Right ventricle myocardium superior (tissue), 1 donor: ENCODE measurements at regions not wholly inside any gene's neighbourhood (a gene's known extent, or its start where the extent isn't known, plus 50 kb on each side); places are given as distances from the start of the nearest gene placed in this dataset.
"Not testable (repeated sequence)": the region's sequence is repeated elsewhere in the genome, so short reads cannot be mapped to it uniquely, and the experiment has no call there.

ENCODE experiments used
- ATAC-seq: fragments of 200-7000 bp; cut with Tn5 transposase; one replicate; pipeline ENCODE4 v1.9.1; 2020; ENCODE audit warnings: mild to moderate bottlenecking; ENCODE audit not compliant: poor library complexity
- DNase-seq: peaks from one replicate; pipeline ENCODE4 v3.0.0-alpha.2; 2020
- intact Hi-C: fragments of 100-400 bp; cut with DNase I; formaldehyde crosslinking; loops from one replicate; pipeline ENCODE4 v1.11.2; 2022
- donor health status: DM: no; HTN: yes; CAD: no; lungs with severe emphysema.

- intact Hi-C loops, ATAC-seq, DNase-seq: not testable (repeated sequence)
These were observed 52.3 kb downstream of the SEPTIN7 start for GRCh38 chr7:35853194-35853593.

GRCh38 chr7:35854311-35854710 is 53.5 kb downstream of the SEPTIN7 start:
- DNase-seq (no peak), ATAC-seq (no peak)
- intact Hi-C loops: no loop called here

- ATAC-seq (no peak), DNase-seq (no peak)
- intact Hi-C loops: no loop called here
These were observed 55.3 kb downstream of the SEPTIN7 start for GRCh38 chr7:35856175-35856574.

DNA sequence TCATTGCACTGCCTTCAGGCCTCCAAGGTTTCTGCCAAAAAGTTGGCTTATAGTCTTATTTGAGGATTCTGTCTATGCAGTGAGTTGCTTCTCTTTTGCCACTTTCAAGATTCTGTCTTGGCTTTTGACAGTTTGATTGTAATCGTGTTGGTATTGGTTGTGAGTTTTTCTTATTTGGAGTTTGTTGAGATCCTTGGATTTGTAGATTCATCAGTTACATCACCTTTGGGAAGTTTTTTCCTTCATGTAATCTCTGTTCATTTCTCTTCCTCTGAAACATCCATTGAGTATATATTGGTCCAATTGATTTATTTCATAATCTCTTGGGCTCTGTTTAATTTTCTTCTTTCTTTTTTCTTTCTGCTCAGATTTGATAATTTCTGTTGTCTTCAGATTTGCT is 59.8 kb downstream of the SEPTIN7 start:
- no peak for ATAC-seq
- intact Hi-C loops: no loop called here
- no peak for DNase-seq

DNA sequence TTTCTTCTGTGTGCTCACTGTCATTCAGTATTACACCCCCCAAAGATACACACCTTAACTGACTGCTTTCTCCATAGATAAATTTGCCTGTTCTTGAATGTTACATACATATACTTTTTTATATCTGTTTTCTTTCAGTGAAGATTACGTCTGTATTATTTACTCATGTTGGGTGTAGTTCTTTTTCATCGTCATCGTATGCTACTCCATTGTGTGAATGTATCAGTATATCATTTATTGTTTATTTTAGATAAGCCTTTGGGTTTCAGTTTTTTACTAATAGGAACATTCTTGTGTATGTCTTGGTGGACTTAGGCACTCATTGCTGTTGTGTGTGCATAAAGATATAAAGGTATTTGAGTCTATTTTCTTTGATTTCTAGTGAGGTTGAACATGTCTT is 64.4 kb downstream of the SEPTIN7 start:
- ATAC-seq: no peak
- intact Hi-C loops: loop anchor here (5.0 kb wide), 1 partner anchor 43 kb away; no protein-coding TSS in a partner anchor
- DNase-seq: no peak

- ATAC-seq (no peak), DNase-seq (no peak)
- intact Hi-C loops: loop anchor here (5.0 kb wide), 1 partner anchor 44 kb away; no protein-coding TSS in a partner anchor
These were observed 65.3 kb downstream of the SEPTIN7 start for GRCh38 chr7:35866186-35866585.

DNA sequence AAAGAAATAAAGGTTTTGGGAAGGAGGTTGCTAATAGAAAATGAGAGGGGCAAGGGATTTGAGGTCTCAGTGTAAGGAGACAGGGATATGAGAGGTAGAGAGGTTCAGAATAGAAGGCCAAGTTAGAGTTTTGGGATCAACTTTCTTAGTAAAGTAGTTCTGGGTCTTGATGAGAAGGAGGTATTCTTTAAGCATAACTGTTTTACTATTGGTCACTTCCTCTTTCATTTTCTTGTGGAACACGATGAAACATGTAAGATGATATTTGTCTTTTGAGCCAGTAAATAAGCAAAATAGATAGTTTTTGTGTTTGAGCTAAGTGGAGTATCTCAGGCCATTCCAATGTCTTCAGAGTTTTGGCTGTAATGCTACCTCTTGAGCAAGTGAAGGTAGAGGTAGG is 68.3 kb downstream of the SEPTIN7 start:
- intact Hi-C loops: loop anchor here (5.0 kb wide), 1 partner anchor 47 kb away; no protein-coding TSS in a partner anchor
- ATAC-seq, DNase-seq: not testable (repeated sequence)

GRCh38 chr7:35869810-35870209 is 69.0 kb downstream of the SEPTIN7 start:
- ATAC-seq: peak; percentile 51
- no peak for DNase-seq
- intact Hi-C loops: loop anchor here (5.0 kb wide), 1 partner anchor 48 kb away; no protein-coding TSS in a partner anchor

DNA sequence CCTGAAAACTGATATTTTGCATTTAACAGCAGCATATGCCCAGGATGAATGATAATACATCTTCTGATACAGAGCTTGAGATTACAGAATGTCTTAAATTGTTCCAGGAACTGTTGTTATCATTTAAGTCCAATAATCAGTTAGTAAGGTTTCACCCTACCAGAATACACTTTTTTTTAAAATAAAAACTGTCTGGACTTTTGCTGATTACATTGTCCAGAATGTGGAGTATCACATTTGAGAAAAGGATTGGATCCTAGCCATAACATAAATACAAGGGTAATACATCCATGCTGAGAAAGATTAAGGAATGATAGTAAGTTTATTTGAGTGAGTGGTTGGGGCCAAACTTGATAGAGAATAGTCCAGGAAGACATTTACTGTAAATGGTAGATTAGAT is 71.0 kb downstream of the SEPTIN7 start:
- intact Hi-C loops: no loop called here
- no peak for ATAC-seq
- no peak for DNase-seq

GRCh38 chr7:35874886-35875285 is 74.0 kb downstream of the SEPTIN7 start:
- intact Hi-C loops: no loop called here
- no peak for ATAC-seq
- DNase-seq: no peak

- ATAC-seq (peak; percentile 25), DNase-seq (no peak)
- intact Hi-C loops: no loop called here
These were observed 74.4 kb downstream of the SEPTIN7 start for GRCh38 chr7:35875292-35875691.

DNA sequence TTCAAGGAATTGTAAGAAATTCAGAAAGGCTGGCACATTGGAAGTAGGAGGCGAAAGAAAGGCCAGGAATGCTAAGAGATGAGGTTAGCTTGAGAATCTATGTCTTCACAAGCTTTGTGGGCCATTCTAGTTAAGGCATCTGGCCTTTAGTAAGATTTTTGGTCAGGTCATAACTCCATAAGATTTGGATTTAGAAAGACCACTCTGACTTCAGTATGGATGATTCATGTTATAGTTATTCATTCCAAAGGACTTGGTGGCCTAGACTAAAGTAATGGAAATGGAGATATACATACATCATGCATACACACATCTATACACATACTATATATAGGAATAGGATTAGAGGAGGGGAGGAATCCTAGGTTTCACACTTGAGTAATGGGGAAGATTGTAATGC is 77.5 kb downstream of the SEPTIN7 start:
- ATAC-seq (no peak), DNase-seq (no peak)
- intact Hi-C loops: no loop called here

DNA sequence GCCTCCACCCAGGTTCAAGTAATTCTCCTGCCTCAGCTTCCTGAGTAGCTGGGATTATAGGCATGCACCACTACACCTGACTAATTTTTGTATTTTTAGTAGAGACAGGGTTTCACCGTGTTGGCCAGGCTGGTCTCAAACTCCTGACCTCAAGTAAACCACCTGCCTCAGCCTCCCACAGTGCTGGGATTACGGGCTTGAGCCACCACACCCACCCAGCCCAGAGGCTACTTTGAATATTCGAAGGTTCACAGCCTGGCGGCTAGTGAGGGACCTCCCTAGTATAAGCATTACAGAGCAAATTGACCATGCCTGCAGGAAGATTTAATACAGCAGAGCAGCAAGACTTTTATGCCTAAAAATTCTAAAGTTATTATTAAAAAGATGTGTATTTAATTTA is 86.6 kb downstream of the SEPTIN7 start:
- DNase-seq, ATAC-seq, intact Hi-C loops: not testable (repeated sequence)

DNA sequence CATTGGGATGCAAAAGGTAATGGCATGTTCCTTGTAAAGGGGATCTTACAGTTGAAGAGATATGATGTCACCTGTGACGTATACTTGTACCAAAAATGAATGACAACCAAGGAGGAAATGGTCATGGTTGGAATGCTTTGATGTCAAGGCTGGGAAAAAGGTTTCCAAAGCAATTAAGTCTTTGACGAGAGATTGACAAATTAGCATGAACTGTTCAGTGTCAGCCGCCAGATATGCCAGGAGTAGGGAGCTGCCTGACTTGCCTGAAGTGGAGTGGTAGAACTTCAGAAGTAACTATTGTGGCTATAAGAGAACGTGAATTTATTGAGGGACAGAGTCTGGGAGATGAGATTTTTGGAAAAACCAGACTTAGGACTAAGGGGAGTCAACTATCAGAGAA is 88.1 kb downstream of the SEPTIN7 start:
- ATAC-seq: no peak
- intact Hi-C loops: no loop called here

GRCh38 chr7:35889870-35890269 is 89.0 kb downstream of the SEPTIN7 start:
- DNase-seq (no peak), ATAC-seq (no peak)
- intact Hi-C loops: no loop called here

More for the DNA sequence above, 88.1 kb downstream of the SEPTIN7 start:
- no peak for DNase-seq

GRCh38 chr7:35891004-35891830 is 90.4 kb downstream of the SEPTIN7 start:
- ATAC-seq: no peak
- intact Hi-C loops: no loop called here
- DNase-seq: no peak

- no peak for DNase-seq
- no peak for ATAC-seq
- intact Hi-C loops: no loop called here
These were observed 92.8 kb downstream of the SEPTIN7 start for GRCh38 chr7:35893649-35894048.

DNA sequence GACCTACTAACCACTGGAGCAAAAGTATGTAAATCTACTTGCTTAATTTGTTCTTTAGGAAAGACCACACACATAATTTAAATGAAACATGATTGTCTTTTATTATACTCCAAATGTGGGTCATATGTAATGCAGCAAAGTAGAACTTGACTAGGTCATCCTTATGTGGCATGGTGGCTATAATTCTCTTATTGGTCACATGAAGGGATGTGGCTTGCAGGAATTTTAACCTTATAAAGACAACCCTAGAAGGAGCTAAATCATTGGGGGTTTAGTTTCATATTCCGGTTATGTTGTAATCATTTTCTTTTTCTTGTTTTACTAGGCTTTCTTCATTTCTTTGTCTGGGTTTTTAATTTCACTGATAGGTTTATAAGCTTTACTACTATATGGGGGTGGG is 93.9 kb downstream of the SEPTIN7 start:
- intact Hi-C loops: no loop called here
- ATAC-seq (no peak), DNase-seq (no peak)

DNA sequence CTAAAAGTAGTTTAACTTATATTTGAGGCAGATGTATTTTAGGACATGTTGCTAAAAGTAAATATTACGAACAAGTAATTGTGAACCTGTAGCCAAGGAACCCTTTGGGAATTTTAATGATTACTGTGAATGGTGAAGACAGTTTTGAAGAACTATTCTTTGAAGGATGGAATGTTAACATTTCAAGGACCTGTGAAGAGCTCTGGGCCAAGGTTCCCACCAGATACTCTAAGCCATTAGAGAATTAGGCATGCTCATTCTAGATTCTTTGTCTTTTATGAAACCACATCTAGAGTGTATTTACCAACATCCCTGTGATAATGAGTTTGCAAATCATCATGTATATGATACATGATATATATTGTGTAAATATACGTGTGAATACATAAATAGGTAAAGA is 99.8 kb downstream of the SEPTIN7 start:
- no peak for DNase-seq
- no peak for ATAC-seq
- intact Hi-C loops: loop anchor here (5.0 kb wide), 1 partner anchor 98 kb away; the partner anchor contains the start of gene SEPTIN7

DNA sequence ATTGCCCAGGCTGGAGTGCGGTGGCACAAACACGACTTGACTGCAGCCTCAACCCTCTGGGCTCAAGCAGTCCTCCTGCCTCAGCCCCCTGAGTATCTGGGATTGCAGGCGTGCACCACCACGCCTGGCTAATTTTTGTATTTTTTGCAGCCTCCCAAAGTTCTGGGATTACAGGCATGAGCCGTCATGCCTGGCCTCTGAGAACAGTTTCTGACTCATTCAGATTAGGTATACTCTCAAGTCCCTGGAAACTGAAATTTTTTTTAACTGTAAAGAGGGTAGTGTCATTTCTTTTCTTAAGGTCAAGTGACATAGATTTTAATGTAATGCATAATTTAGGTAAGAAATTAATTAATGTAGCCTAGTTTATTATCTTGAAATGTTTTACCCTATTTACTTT is 104.7 kb downstream of the SEPTIN7 start:
- ATAC-seq: no peak
- intact Hi-C loops: no loop called here
- no peak for DNase-seq
